GM12865 (cell line): ENCODE measurements at regions not wholly inside any gene's neighbourhood (a gene's known extent, or its start where the extent isn't known, plus 50 kb on each side); places are given as distances from the start of the nearest gene placed in this dataset.

Experiments used
- DNase-seq: peaks from one replicate; pipeline ENCODE4 v3.0.0; 2010; ENCODE audit warnings: low read depth
- H3K4me3 ChIP-seq: 2 replicates; pipeline ENCODE4 v1.5.1; 2011; ENCODE audit warnings: mild to moderate bottlenecking, low read depth, low read length, control low read depth
- CTCF ChIP-seq: IDR thresholded peaks from 2 replicates; pipeline ENCODE4 v1.5.1; 2011; ENCODE audit warnings: low read length, control low read depth, low read depth, inconsistent platforms; ENCODE audit not compliant: insufficient read depth; ENCODE audit errors: missing control alignments

DNA sequence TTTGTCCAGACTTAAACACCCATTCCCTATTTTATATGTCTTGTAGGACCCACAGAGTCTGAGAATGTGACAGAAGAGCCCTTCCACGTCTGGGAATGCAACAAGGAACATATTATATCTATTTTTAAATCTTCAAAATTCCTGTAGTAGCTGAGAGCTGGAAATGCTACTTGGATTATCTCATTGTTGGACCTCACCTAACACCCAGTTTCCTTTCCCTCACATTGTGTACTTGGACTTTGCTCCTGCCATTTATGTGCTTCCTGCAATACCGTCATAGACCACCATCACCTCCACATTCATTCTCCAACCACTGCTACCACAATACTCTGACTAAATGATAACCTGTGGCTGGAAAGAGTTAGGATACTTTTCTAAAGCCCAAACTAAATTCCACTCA lies 335.4 kb downstream of the COL12A1 start:
- TF ChIP-seq CTCF = no peak
- H3K4me3 ChIP-seq = no peak overlapping the region
- no peak for DNase-seq

DNA sequence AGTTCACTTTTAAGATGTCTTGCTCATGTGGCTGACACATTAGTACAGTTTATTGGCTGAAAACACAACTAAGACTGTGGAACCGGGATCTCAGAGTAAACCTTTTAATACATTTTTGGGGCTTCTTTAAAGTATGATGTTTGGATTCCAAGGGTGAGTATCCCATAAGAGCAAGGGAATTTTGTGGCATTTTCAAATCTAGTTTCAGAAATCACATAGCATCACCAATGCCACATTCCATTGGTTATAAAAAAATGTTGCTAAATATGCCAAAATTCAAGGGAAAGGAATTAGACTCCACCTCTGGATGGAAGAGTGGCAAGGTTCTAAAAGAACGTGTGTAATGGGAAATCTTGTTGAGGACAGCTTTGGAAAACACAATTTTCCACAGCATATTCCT lies 338.6 kb downstream of the COL12A1 start:
- H3K4me3 ChIP-seq = no peak overlapping the region
- DNase-seq = no peak
- no peak for TF ChIP-seq CTCF

DNA sequence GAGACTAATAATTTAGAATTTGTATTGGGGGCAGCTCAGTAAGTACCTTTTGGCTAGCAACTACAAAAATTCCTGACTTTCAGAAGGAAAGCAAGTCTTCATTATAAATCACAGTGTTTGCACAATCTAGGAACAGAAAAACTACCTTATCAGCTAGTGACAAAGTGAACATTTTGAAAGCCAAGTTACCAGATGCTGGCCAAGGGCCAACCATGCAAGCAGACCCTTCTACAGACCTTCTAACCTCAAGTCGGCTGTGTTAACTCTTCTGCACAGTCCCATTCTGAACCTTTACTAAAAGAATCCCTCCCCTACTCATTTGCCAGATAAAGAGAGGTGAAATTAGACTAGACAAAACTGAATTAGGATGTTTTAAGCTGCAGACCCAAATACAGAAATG lies 341.9 kb downstream of the COL12A1 start:
- H3K4me3 ChIP-seq = no peak overlapping the region
- TF ChIP-seq CTCF = no peak
- no peak for DNase-seq

DNA sequence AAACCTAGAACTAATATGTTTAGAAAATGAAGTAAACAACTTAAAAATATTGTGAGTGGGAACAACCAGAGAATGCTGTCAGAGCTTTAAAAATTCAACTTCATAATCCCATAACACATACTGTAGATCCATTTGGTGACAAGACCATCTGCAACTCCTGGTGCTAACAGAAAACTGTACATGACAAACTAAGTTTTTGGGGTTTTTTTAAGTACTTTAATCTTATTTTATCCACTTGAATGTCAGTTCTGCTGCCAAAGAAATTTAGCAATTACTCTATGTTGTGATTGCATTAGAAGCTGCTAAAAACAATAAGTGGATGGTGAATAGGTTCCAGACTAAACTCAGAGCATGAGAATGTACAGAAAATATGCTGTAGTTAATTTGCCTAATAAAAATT lies 345.4 kb downstream of the COL12A1 start:
- TF ChIP-seq CTCF = no peak
- no peak for DNase-seq
- H3K4me3 ChIP-seq = no peak overlapping the region

- no peak for TF ChIP-seq CTCF
- no peak for DNase-seq
These were observed 348.7 kb downstream of the COL12A1 start for GRCh38 chr6:74857157-74857556.

DNA sequence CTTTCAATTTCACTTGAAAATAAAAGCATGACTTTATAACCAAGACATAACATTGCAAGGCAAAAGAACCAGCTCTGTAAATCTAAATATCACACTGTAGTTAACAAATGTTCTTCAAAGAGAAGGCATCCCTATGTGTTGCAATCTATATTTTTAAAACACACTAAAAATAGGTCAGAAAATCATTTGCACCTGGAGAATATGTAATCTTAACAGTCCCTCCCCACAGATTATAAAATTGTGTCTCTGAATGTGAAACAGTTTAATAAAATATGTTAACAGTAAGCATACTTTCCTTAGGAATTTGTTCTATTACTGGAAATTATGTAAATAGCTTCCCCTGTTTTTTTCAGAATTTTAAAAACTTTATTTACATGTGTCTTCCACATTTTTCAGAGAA lies 351.9 kb downstream of the COL12A1 start:
- no peak overlapping the region for H3K4me3 ChIP-seq
- no peak for TF ChIP-seq CTCF
- DNase-seq = no peak

More at GRCh38 chr6:74857157-74857556, 348.7 kb downstream of the COL12A1 start:
- no peak overlapping the region for H3K4me3 ChIP-seq

GRCh38 chr6:74851596-74851995 lies 354.3 kb downstream of the COL12A1 start:
- no peak for DNase-seq
- no peak for TF ChIP-seq CTCF
- no peak overlapping the region for H3K4me3 ChIP-seq
